GM12873 (cell line): ENCODE measurements at regions not wholly inside any gene's neighbourhood (a gene's known extent, or its start where the extent isn't known, plus 50 kb on each side); places are given as distances from the start of the nearest gene placed in this dataset.

ENCODE experiments used
- TF ChIP-seq, protein P1 (sequence below): IDR thresholded peaks from 2 replicates; pipeline ENCODE4 v1.5.1; 2012; ENCODE audit warnings: low read depth, mild to moderate bottlenecking, moderate library complexity, low read length, control low read depth; ENCODE audit not compliant: insufficient read depth; ENCODE audit errors: missing control alignments

GRCh38 chr4:154164931-154165839 lies 326.4 kb downstream of the DCHS2 start:
- TF ChIP-seq, protein P1, sequence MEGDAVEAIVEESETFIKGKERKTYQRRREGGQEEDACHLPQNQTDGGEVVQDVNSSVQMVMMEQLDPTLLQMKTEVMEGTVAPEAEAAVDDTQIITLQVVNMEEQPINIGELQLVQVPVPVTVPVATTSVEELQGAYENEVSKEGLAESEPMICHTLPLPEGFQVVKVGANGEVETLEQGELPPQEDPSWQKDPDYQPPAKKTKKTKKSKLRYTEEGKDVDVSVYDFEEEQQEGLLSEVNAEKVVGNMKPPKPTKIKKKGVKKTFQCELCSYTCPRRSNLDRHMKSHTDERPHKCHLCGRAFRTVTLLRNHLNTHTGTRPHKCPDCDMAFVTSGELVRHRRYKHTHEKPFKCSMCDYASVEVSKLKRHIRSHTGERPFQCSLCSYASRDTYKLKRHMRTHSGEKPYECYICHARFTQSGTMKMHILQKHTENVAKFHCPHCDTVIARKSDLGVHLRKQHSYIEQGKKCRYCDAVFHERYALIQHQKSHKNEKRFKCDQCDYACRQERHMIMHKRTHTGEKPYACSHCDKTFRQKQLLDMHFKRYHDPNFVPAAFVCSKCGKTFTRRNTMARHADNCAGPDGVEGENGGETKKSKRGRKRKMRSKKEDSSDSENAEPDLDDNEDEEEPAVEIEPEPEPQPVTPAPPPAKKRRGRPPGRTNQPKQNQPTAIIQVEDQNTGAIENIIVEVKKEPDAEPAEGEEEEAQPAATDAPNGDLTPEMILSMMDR: no peak

GRCh38 chr4:154160519-154161301 lies 330.9 kb downstream of the DCHS2 start:
- TF ChIP-seq, protein P1: no peak

- TF ChIP-seq, protein P1: no peak
Observed at GRCh38 chr4:154158361-154159155, 333.0 kb downstream of the DCHS2 start.

- TF ChIP-seq, protein P1: no peak
Observed at GRCh38 chr4:154152546-154152945, 339.1 kb downstream of the DCHS2 start.

DNA sequence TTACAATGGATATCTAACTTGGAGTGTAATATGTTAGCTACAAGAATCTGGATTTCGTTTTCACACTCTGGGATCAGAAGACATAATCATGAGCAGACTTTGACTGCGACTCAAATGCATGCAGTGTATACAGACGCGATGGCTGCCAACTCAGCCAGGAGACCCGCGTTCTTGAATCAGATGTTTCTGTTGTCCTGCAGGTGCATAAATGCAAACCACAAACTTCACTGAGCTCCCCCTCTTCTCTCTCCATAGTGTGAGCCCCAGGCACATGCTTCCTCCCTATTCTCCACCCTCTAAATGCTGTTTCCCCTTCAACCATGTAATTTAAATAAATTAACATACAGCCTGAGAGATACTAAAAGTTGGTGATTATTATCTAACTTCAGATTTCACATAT lies 347.9 kb downstream of the DCHS2 start:
- TF ChIP-seq, protein P1: no peak

- TF ChIP-seq, protein P1: no peak
Observed at GRCh38 chr4:154142664-154143063, 348.9 kb downstream of the DCHS2 start.
